ENCODE measurements at regions not wholly inside any gene's neighbourhood (a gene's known extent, or its start where the extent isn't known, plus 50 kb on each side); places are given as distances from the start of the nearest gene placed in this dataset.

DNA sequence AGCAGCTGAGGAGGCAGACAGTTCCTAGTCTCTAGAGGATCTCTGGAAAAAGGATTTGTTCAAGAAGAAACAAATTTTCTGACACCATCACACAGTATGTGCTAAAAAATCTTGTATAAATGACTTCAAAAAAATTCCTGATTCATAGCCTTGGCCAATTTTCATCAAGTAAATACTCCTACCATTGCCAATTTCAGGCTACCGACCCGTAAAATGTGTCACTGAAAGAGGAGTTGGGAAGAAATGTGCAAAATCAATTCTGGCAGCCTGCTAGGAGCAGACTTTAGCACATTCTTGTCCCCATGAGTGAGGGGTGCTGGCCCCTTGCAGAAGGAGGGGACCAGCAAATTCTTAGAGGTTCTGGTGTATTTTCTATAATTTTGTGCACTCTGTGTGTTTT, 109.4 kb downstream of the TMEM30B start:
- H3K27me3 Mint-ChIP-seq (ENCODE audit: insufficient read depth, low read depth, poor library complexity) = peaks cover 5% of the 10 kb centered on the region
- H3K4me3 ChIP-seq = no peak overlapping the region
- H2AFZ ChIP-seq = no peak overlapping the region
- no peak overlapping the region for H3K27ac Mint-ChIP-seq
- no peak for DNase-seq (ENCODE audit: low spot score)
- TF ChIP-seq, protein P1, sequence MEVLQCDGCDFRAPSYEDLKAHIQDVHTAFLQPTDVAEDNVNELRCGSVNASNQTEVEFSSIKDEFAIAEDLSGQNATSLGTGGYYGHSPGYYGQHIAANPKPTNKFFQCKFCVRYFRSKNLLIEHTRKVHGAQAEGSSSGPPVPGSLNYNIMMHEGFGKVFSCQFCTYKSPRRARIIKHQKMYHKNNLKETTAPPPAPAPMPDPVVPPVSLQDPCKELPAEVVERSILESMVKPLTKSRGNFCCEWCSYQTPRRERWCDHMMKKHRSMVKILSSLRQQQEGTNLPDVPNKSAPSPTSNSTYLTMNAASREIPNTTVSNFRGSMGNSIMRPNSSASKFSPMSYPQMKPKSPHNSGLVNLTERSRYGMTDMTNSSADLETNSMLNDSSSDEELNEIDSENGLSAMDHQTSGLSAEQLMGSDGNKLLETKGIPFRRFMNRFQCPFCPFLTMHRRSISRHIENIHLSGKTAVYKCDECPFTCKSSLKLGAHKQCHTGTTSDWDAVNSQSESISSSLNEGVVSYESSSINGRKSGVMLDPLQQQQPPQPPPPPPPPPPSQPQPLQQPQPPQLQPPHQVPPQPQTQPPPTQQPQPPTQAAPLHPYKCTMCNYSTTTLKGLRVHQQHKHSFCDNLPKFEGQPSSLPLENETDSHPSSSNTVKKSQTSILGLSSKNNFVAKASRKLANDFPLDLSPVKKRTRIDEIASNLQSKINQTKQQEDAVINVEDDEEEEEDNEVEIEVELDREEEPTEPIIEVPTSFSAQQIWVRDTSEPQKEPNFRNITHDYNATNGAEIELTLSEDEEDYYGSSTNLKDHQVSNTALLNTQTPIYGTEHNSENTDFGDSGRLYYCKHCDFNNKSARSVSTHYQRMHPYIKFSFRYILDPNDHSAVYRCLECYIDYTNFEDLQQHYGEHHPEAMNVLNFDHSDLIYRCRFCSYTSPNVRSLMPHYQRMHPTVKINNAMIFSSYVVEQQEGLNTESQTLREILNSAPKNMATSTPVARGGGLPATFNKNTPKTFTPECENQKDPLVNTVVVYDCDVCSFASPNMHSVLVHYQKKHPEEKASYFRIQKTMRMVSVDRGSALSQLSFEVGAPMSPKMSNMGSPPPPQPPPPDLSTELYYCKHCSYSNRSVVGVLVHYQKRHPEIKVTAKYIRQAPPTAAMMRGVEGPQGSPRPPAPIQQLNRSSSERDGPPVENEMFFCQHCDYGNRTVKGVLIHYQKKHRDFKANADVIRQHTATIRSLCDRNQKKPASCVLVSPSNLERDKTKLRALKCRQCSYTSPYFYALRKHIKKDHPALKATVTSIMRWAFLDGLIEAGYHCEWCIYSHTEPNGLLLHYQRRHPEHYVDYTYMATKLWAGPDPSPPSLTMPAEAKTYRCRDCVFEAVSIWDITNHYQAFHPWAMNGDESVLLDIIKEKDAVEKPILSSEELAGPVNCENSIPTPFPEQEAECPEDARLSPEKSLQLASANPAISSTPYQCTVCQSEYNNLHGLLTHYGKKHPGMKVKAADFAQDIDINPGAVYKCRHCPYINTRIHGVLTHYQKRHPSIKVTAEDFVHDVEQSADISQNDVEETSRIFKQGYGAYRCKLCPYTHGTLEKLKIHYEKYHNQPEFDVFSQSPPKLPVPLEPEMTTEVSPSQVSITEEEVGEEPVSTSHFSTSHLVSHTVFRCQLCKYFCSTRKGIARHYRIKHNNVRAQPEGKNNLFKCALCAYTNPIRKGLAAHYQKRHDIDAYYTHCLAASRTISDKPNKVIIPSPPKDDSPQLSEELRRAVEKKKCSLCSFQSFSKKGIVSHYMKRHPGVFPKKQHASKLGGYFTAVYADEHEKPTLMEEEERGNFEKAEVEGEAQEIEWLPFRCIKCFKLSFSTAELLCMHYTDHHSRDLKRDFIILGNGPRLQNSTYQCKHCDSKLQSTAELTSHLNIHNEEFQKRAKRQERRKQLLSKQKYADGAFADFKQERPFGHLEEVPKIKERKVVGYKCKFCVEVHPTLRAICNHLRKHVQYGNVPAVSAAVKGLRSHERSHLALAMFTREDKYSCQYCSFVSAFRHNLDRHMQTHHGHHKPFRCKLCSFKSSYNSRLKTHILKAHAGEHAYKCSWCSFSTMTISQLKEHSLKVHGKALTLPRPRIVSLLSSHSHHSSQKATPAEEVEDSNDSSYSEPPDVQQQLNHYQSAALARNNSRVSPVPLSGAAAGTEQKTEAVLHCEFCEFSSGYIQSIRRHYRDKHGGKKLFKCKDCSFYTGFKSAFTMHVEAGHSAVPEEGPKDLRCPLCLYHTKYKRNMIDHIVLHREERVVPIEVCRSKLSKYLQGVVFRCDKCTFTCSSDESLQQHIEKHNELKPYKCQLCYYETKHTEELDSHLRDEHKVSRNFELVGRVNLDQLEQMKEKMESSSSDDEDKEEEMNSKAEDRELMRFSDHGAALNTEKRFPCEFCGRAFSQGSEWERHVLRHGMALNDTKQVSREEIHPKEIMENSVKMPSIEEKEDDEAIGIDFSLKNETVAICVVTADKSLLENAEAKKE (CRISPR knock-in tag; IDR thresholded peaks at IDR 0.05) = no peak
- no peak for TF ChIP-seq POLR2AphosphoS5 (IDR thresholded peaks at IDR 0.05; ENCODE audit: low read depth)
- no peak for TF ChIP-seq EZH2 (IDR thresholded peaks at IDR 0.05; ENCODE audit: low read depth, unreplicated experiment)
- TF ChIP-seq EZH2phosphoT487 (IDR thresholded peaks at IDR 0.05; ENCODE audit: unreplicated experiment) = no peak
- TF ChIP-seq STAT1 (IDR thresholded peaks at IDR 0.05; ENCODE audit: unreplicated experiment) = no peak
- no peak for TF ChIP-seq JUNB (IDR thresholded peaks at IDR 0.05; ENCODE audit: unreplicated experiment)
- TF ChIP-seq, protein P2, sequence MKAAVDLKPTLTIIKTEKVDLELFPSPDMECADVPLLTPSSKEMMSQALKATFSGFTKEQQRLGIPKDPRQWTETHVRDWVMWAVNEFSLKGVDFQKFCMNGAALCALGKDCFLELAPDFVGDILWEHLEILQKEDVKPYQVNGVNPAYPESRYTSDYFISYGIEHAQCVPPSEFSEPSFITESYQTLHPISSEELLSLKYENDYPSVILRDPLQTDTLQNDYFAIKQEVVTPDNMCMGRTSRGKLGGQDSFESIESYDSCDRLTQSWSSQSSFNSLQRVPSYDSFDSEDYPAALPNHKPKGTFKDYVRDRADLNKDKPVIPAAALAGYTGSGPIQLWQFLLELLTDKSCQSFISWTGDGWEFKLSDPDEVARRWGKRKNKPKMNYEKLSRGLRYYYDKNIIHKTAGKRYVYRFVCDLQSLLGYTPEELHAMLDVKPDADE (IDR thresholded peaks at IDR 0.05) = no peak
- TF ChIP-seq, protein P3, sequence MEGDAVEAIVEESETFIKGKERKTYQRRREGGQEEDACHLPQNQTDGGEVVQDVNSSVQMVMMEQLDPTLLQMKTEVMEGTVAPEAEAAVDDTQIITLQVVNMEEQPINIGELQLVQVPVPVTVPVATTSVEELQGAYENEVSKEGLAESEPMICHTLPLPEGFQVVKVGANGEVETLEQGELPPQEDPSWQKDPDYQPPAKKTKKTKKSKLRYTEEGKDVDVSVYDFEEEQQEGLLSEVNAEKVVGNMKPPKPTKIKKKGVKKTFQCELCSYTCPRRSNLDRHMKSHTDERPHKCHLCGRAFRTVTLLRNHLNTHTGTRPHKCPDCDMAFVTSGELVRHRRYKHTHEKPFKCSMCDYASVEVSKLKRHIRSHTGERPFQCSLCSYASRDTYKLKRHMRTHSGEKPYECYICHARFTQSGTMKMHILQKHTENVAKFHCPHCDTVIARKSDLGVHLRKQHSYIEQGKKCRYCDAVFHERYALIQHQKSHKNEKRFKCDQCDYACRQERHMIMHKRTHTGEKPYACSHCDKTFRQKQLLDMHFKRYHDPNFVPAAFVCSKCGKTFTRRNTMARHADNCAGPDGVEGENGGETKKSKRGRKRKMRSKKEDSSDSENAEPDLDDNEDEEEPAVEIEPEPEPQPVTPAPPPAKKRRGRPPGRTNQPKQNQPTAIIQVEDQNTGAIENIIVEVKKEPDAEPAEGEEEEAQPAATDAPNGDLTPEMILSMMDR (conservative IDR thresholded peaks at IDR 0.05; ENCODE audit: low read depth in 2 of 2) = no peak
- TF ChIP-seq ZNF331 (CRISPR knock-in tag; IDR thresholded peaks at IDR 0.05; ENCODE audit: low read depth) = no peak
- no peak for TF ChIP-seq ZNF114 (CRISPR knock-in tag; IDR thresholded peaks at IDR 0.05)
- TF ChIP-seq NANOG (IDR thresholded peaks at IDR 0.05; ENCODE audit: borderline replicate concordance) = no peak
- no peak for TF ChIP-seq CREB1 (CRISPR knock-in tag; IDR thresholded peaks at IDR 0.05; ENCODE audit: low read depth)
- TF ChIP-seq, protein P4, sequence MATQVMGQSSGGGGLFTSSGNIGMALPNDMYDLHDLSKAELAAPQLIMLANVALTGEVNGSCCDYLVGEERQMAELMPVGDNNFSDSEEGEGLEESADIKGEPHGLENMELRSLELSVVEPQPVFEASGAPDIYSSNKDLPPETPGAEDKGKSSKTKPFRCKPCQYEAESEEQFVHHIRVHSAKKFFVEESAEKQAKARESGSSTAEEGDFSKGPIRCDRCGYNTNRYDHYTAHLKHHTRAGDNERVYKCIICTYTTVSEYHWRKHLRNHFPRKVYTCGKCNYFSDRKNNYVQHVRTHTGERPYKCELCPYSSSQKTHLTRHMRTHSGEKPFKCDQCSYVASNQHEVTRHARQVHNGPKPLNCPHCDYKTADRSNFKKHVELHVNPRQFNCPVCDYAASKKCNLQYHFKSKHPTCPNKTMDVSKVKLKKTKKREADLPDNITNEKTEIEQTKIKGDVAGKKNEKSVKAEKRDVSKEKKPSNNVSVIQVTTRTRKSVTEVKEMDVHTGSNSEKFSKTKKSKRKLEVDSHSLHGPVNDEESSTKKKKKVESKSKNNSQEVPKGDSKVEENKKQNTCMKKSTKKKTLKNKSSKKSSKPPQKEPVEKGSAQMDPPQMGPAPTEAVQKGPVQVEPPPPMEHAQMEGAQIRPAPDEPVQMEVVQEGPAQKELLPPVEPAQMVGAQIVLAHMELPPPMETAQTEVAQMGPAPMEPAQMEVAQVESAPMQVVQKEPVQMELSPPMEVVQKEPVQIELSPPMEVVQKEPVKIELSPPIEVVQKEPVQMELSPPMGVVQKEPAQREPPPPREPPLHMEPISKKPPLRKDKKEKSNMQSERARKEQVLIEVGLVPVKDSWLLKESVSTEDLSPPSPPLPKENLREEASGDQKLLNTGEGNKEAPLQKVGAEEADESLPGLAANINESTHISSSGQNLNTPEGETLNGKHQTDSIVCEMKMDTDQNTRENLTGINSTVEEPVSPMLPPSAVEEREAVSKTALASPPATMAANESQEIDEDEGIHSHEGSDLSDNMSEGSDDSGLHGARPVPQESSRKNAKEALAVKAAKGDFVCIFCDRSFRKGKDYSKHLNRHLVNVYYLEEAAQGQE (IDR thresholded peaks at IDR 0.05; ENCODE audit: unreplicated experiment) = no peak
- no peak overlapping the region for H3K4me2 ChIP-seq
- H3K36me3 ChIP-seq (ENCODE audit: insufficient read depth) = no peaks in the 10 kb centered on the region
- H3K4me1 ChIP-seq (ENCODE audit: insufficient read depth) = peaks cover 21% of the 10 kb centered on the region
- no peak for ATAC-seq
- peaks cover 29% of the 10 kb centered on the region for H3K4me1 Mint-ChIP-seq
- peaks cover 1% of the 10 kb centered on the region; the same call in 1 of the 2 replicates for H3F3A ChIP-seq (replicated peaks; ENCODE audit: low read depth)
- H3K27ac ChIP-seq (ENCODE audit: low read depth) = no peak overlapping the region
- H3K9me3 Mint-ChIP-seq = peaks cover 18% of the 10 kb centered on the region
- H3K79me2 ChIP-seq (replicated peaks; ENCODE audit: insufficient read depth) = no peaks in the 10 kb centered on the region
- no peaks in the 10 kb centered on the region for H3K27me3 ChIP-seq (ENCODE audit: insufficient read depth)
- no peaks in the 10 kb centered on the region for H4K20me1 ChIP-seq (replicated peaks; ENCODE audit: insufficient read depth)
- no peak overlapping the region for H3K4me3 Mint-ChIP-seq
- H3K36me3 Mint-ChIP-seq (ENCODE audit: low read depth) = peaks cover 18% of the 10 kb centered on the region
- peaks cover 8% of the 10 kb centered on the region; the same call in 1 of the 2 replicates for H3K9me2 ChIP-seq (ENCODE audit: insufficient read depth)

Measured in GM23338 (cell line).